DOHH2 (cell line): ENCODE measurements at regions not wholly inside any gene's neighbourhood (a gene's known extent, or its start where the extent isn't known, plus 50 kb on each side); places are given as distances from the start of the nearest gene placed in this dataset.

Experiments
- H3F3A ChIP-seq: fragments of 200-600 bp; sonication (generic), shearing (Covaris generic); 2 replicates; pipeline ENCODE4 v1.6.0; 2016; ENCODE audit warnings: antibody characterized with exemption, mild to moderate bottlenecking; ENCODE audit not compliant: control insufficient read depth, insufficient read depth
- H3K27ac ChIP-seq: fragments of 200-600 bp; sonication (generic); 2 replicates; pipeline ENCODE4 v1.5.1; 2014; ENCODE audit warnings: low read depth, mild to moderate bottlenecking, low read length, moderate library complexity
- H3K27me3 ChIP-seq: fragments of 200-600 bp; sonication (generic); 2 replicates; pipeline ENCODE4 v1.6.1; 2014; ENCODE audit warnings: mild to moderate bottlenecking, low read length, mixed read lengths; ENCODE audit not compliant: control insufficient read depth
- H3K36me3 ChIP-seq: fragments of 200-600 bp; sonication (generic); 2 replicates; pipeline ENCODE4 v1.6.1; 2014; ENCODE audit warnings: mild to moderate bottlenecking, low read length, moderate library complexity, mixed read lengths; ENCODE audit not compliant: control insufficient read depth
- H3K4me1 ChIP-seq: fragments of 200-600 bp; sonication (generic); 2 replicates; pipeline ENCODE4 v1.6.1; 2014; ENCODE audit warnings: mild to moderate bottlenecking, low read length, mixed read lengths; ENCODE audit not compliant: control insufficient read depth
- H3K4me2 ChIP-seq: fragments of 200-600 bp; sonication (generic); 2 replicates; pipeline ENCODE4 v1.6.0; 2014; ENCODE audit warnings: mild to moderate bottlenecking, low read length, moderate library complexity
- H3K4me3 ChIP-seq: fragments of 200-600 bp; sonication (generic); 2 replicates; pipeline ENCODE4 v1.5.1; 2014; ENCODE audit warnings: mild to moderate bottlenecking, low read length, mixed read lengths
- H3K79me2 ChIP-seq: fragments of 200-600 bp; sonication (generic); 2 replicates; pipeline ENCODE4 v1.6.1; 2014; ENCODE audit warnings: mild to moderate bottlenecking, low read length, mixed read lengths; ENCODE audit not compliant: control insufficient read depth
- H3K9me2 ChIP-seq: fragments of 200-600 bp; sonication (generic); replicated peaks from 2 replicates; pipeline ENCODE4 v1.6.1; 2014; ENCODE audit warnings: mild to moderate bottlenecking, low read length, mixed read lengths; ENCODE audit not compliant: control insufficient read depth
- H3K9me3 ChIP-seq: fragments of 200-600 bp; sonication (generic); 2 replicates; pipeline ENCODE4 v1.6.1; 2014; ENCODE audit warnings: antibody characterized with exemption, low read length, mixed read lengths; ENCODE audit not compliant: control insufficient read depth, insufficient read depth
- H4K20me1 ChIP-seq: fragments of 200-600 bp; sonication (generic); 2 replicates; pipeline ENCODE4 v1.6.0; 2014; ENCODE audit warnings: low read depth, mild to moderate bottlenecking, antibody characterized with exemption, low read length, moderate library complexity; ENCODE audit not compliant: control insufficient read depth, insufficient read depth
- CTCF ChIP-seq: fragments of 200-600 bp; sonication (generic); IDR thresholded peaks from one replicate; pipeline ENCODE4 v1.5.1; 2014; ENCODE audit warnings: antibody characterized with exemption, mild to moderate bottlenecking, low read depth, low read length; ENCODE audit not compliant: poor library complexity, severe bottlenecking
- EZH2phosphoT487 ChIP-seq: fragments of 200-600 bp; sonication (generic); IDR thresholded peaks from 2 replicates; pipeline ENCODE4 v1.6.1; 2017; ENCODE audit warnings: borderline replicate concordance, mild to moderate bottlenecking, antibody characterized with exemption, low read length, moderate library complexity, mixed read lengths

GRCh38 chr6:77037439-77037838 lies 425.9 kb downstream of the HTR1B start:
- H3K4me1 ChIP-seq: no peaks in the 10 kb centered on the region
- H3K9me3 ChIP-seq: no peaks in the 10 kb centered on the region

GRCh38 chr6:77036400-77036799 lies 426.9 kb downstream of the HTR1B start:
- H3K4me2 ChIP-seq: no peak overlapping the region
- no peak overlapping the region for H3K4me3 ChIP-seq
- no peaks in the 10 kb centered on the region for H4K20me1 ChIP-seq
- H3K79me2 ChIP-seq: no peaks in the 10 kb centered on the region
- no peaks in the 10 kb centered on the region for H3K4me1 ChIP-seq
- no peak overlapping the region for H3K27ac ChIP-seq
- H3F3A ChIP-seq: no peaks in the 10 kb centered on the region
- no peak for TF ChIP-seq CTCF
- TF ChIP-seq EZH2phosphoT487: no peak
- no peaks in the 10 kb centered on the region for H3K36me3 ChIP-seq
- H3K9me3 ChIP-seq: no peaks in the 10 kb centered on the region
- no peaks in the 10 kb centered on the region for H3K9me2 ChIP-seq
- H3K27me3 ChIP-seq: no peaks in the 10 kb centered on the region

More at GRCh38 chr6:77037439-77037838, 425.9 kb downstream of the HTR1B start:
- Histone ChIP-seq H3F3A (no peaks in the 10 kb centered on the region), H3K79me2 (no peaks in the 10 kb centered on the region), H4K20me1 (no peaks in the 10 kb centered on the region), H3K27ac (no peak overlapping the region), H3K4me3 (no peak overlapping the region), H3K4me2 (no peak overlapping the region), H3K9me2 (no peaks in the 10 kb centered on the region), H3K27me3 (no peaks in the 10 kb centered on the region), H3K36me3 (no peaks in the 10 kb centered on the region)
- no peak for TF ChIP-seq EZH2phosphoT487
- no peak for TF ChIP-seq CTCF

- H3K4me3 ChIP-seq: no peak overlapping the region
- no peaks in the 10 kb centered on the region for H3K9me3 ChIP-seq
- no peak overlapping the region for H3K4me2 ChIP-seq
- H3K27me3 ChIP-seq: no peaks in the 10 kb centered on the region
- H3F3A ChIP-seq: no peaks in the 10 kb centered on the region
- TF ChIP-seq CTCF: no peak
- TF ChIP-seq EZH2phosphoT487: no peak
- no peaks in the 10 kb centered on the region for H4K20me1 ChIP-seq
- no peaks in the 10 kb centered on the region for H3K79me2 ChIP-seq
- H3K27ac ChIP-seq: no peak overlapping the region
- no peaks in the 10 kb centered on the region for H3K36me3 ChIP-seq
- no peaks in the 10 kb centered on the region for H3K9me2 ChIP-seq
- no peaks in the 10 kb centered on the region for H3K4me1 ChIP-seq
Observed at GRCh38 chr6:77034161-77034560, 429.1 kb downstream of the HTR1B start.
